22Rv1 (cell line): ENCODE measurements at regions not wholly inside any gene's neighbourhood (a gene's known extent, or its start where the extent isn't known, plus 50 kb on each side); places are given as distances from the start of the nearest gene placed in this dataset.

Experiments used
- H3K27ac ChIP-seq: fragments of 450-650 bp; 2 replicates; pipeline ENCODE4 v1.5.1; 2017
- CTCF ChIP-seq: fragments of 450-650 bp; IDR thresholded peaks from 2 replicates; pipeline ENCODE4 v1.5.1; 2017; ENCODE audit warnings: mild to moderate bottlenecking
- ZFX ChIP-seq: fragments of 450-650 bp; IDR thresholded peaks from 2 replicates; pipeline ENCODE4 v1.6.1; 2017; ENCODE audit warnings: antibody characterized with exemption, borderline replicate concordance

- TF ChIP-seq ZFX (no peak), CTCF (no peak)
- H3K27ac ChIP-seq = no peak overlapping the region
Observed at GRCh38 chr2:62591491-62591890, 85.5 kb upstream of the TMEM17 start.

GRCh38 chr2:62589691-62590356, 83.8 kb upstream of the TMEM17 start:
- no peak for TF ChIP-seq CTCF
- TF ChIP-seq ZFX = no peak

GRCh38 chr2:62587592-62587991, 81.6 kb upstream of the TMEM17 start:
- no peak overlapping the region for H3K27ac ChIP-seq
- no peak for TF ChIP-seq CTCF
- TF ChIP-seq ZFX = no peak

More at GRCh38 chr2:62589691-62590356, 83.8 kb upstream of the TMEM17 start:
- no peak overlapping the region for H3K27ac ChIP-seq

GRCh38 chr2:62586981-62587380, 81.0 kb upstream of the TMEM17 start:
- no peak overlapping the region for H3K27ac ChIP-seq
- TF ChIP-seq ZFX (no peak), CTCF (no peak)

- no peak for TF ChIP-seq CTCF
- no peak for TF ChIP-seq ZFX
- no peak overlapping the region for H3K27ac ChIP-seq
Observed at GRCh38 chr2:62578803-62579640, 73.0 kb upstream of the TMEM17 start.

- TF ChIP-seq CTCF (no peak), ZFX (no peak)
- no peak overlapping the region for H3K27ac ChIP-seq
Observed at GRCh38 chr2:62577994-62578781, 72.2 kb upstream of the TMEM17 start.
